Thoracic aorta (tissue), 2 donors: ENCODE measurements at regions not wholly inside any gene's neighbourhood (a gene's known extent, or its start where the extent isn't known, plus 50 kb on each side); places are given as distances from the start of the nearest gene placed in this dataset.
"Not testable (repeated sequence)": the region's sequence is repeated elsewhere in the genome, so short reads cannot be mapped to it uniquely, and the experiment has no call there.

Experiments
- ATAC-seq: fragments of 150-250 bp; one replicate; pipeline ENCODE4 v1.8.0; 2017; ENCODE audit warnings: low read depth; ENCODE audit not compliant: insufficient number of reproducible peaks, low FRiP score
- DNase-seq: peaks from one replicate; pipeline ENCODE4 v3.0.0-alpha.2; 2020; ENCODE audit warnings: low spot score
- H3K27ac ChIP-seq, 2 donors: fragments of 200-600 bp; sonication (generic); 1 replicate in 1 of 2; 2 replicates in 1 of 2; pipeline ENCODE4 v1.5.1; 2016; ENCODE audit warnings: mild to moderate bottlenecking in 2 of 2, moderate library complexity in 2 of 2
- H3K27me3 ChIP-seq: fragments of 200-600 bp; sonication (generic); replicated peaks from 2 replicates; pipeline ENCODE4 v1.6.0; 2016; ENCODE audit warnings: mild to moderate bottlenecking; ENCODE audit not compliant: insufficient read depth
- H3K36me3 ChIP-seq: fragments of 200-600 bp; sonication (generic); one replicate; pipeline ENCODE4 v1.5.1; 2016
- H3K4me1 ChIP-seq, 2 donors: fragments of 200-600 bp; sonication (generic); 1 replicate in 1 of 2; 2 replicates in 1 of 2; pipeline versions ENCODE4 v1.5.1 to v1.6.0; 2016; ENCODE audit warnings: low read depth in 2 of 2, mild to moderate bottlenecking in 1 of 2; ENCODE audit not compliant: control insufficient read depth in 1 of 2
- H3K4me3 ChIP-seq: fragments of 200-600 bp; sonication (generic); 2 replicates; pipeline ENCODE4 v1.5.1; 2016; ENCODE audit warnings: mild to moderate bottlenecking
- H3K9me3 ChIP-seq: fragments of 200-600 bp; sonication (generic); 2 replicates; pipeline ENCODE4 v1.5.1; 2016
- TF ChIP-seq, protein P1 (sequence below): fragments of 200-600 bp; sonication (generic); IDR thresholded peaks from one replicate; pipeline ENCODE4 v1.5.1; 2019; ENCODE audit warnings: antibody characterized with exemption

GRCh38 chr21:35162831-35163230 is 113.7 kb upstream of the RUNX1 start:
- TF ChIP-seq, protein P1, sequence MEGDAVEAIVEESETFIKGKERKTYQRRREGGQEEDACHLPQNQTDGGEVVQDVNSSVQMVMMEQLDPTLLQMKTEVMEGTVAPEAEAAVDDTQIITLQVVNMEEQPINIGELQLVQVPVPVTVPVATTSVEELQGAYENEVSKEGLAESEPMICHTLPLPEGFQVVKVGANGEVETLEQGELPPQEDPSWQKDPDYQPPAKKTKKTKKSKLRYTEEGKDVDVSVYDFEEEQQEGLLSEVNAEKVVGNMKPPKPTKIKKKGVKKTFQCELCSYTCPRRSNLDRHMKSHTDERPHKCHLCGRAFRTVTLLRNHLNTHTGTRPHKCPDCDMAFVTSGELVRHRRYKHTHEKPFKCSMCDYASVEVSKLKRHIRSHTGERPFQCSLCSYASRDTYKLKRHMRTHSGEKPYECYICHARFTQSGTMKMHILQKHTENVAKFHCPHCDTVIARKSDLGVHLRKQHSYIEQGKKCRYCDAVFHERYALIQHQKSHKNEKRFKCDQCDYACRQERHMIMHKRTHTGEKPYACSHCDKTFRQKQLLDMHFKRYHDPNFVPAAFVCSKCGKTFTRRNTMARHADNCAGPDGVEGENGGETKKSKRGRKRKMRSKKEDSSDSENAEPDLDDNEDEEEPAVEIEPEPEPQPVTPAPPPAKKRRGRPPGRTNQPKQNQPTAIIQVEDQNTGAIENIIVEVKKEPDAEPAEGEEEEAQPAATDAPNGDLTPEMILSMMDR: no peak
- no peak for DNase-seq
- H3K4me1 ChIP-seq: no peaks in the 10 kb centered on the region
- no peaks in the 10 kb centered on the region for H3K27me3 ChIP-seq
- no peaks in the 10 kb centered on the region for H3K9me3 ChIP-seq
- ATAC-seq: no peak
- H3K36me3 ChIP-seq: no peaks in the 10 kb centered on the region
- no peak overlapping the region for H3K4me3 ChIP-seq
- H3K27ac ChIP-seq: no peak overlapping the region

DNA sequence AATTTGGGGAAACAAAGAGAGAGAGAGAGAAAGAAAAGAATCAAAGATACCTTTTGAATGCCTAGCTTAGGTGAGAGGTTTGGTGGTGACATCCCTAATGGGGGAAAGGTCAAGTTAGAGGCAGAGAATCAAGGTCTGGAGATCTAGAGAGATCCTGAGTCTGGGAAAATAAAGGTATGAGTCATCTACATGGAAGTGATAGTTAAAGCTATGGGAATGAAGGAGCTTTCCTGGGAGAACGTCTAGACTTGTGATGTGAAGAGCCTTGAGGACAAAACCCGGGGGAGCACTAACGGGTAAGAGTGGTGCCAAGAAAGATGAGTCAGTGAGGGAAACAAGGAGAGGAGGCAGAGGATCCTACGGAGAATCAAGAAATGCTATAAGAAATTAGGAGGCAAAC is 110.8 kb upstream of the RUNX1 start:
- Histone ChIP-seq H3K27ac (no peak overlapping the region), H3K9me3 (no peaks in the 10 kb centered on the region), H3K4me1 (no peaks in the 10 kb centered on the region), H3K27me3 (no peaks in the 10 kb centered on the region), H3K4me3 (no peak overlapping the region), H3K36me3 (no peaks in the 10 kb centered on the region)
- no peak for ATAC-seq
- TF ChIP-seq, protein P1: no peak
- no peak for DNase-seq

GRCh38 chr21:35157374-35157773 is 108.3 kb upstream of the RUNX1 start:
- not testable (repeated sequence) for H3K27ac ChIP-seq, H3K4me3 ChIP-seq, H3K27me3 ChIP-seq, ATAC-seq, H3K36me3 ChIP-seq, H3K9me3 ChIP-seq, H3K4me1 ChIP-seq, DNase-seq

DNA sequence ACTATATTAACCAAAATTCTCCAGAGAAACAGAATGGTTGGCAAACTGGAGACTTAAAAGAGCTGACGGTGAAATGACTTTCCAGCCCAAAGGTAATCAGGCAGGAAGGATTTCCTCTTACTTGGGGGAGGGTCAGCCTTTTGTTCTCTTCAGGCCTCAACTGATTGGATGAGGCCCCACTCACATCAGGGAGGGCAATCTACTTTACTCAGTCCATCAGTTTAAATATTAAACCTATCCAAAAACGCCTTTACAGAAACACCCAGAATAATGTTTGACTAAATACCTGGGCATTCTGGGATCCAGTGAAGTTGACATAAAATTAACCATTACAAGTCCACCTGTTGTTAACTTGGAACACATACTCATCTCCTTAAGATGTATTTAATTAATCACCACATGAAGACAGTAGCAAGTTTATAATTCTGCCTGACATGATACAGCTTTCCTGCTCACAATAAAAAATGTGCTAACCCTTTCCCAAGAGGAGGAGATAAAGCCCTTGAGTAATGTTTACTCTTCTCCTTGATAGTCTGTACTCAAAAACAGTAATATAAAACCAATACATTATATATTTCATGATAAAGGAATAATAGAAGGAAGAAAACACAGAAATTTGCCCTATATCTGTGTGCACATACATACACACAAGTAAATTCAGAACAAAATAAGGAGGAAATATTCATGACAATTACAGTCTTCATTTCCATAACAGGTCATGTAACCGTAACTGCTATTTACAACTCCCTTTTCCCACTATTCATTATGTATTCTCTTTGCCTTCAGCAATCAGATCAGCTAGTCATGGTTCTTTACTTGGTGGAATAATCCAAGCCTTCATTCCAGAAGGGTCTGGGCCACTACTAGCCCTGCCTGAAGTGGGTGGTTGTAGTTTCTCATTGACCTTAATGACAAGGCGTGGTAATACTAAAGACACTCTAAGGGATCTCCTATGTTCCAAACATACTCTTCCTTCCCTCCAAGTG is 107.5 kb upstream of the RUNX1 start:
- no peaks in the 10 kb centered on the region for H3K36me3 ChIP-seq
- TF ChIP-seq, protein P1: no peak
- H3K4me1 ChIP-seq: no peaks in the 10 kb centered on the region
- DNase-seq: no peak
- no peak for ATAC-seq
- H3K27me3 ChIP-seq: no peaks in the 10 kb centered on the region
- no peak overlapping the region for H3K27ac ChIP-seq
- H3K4me3 ChIP-seq: no peak overlapping the region
- no peaks in the 10 kb centered on the region for H3K9me3 ChIP-seq

- H3K4me1 ChIP-seq: no peaks in the 10 kb centered on the region
- ATAC-seq: no peak
- no peak for DNase-seq
- H3K4me3 ChIP-seq: no peak overlapping the region
- no peak overlapping the region for H3K27ac ChIP-seq
- H3K27me3 ChIP-seq: no peaks in the 10 kb centered on the region
- TF ChIP-seq, protein P1: no peak
- no peaks in the 10 kb centered on the region for H3K36me3 ChIP-seq
- H3K9me3 ChIP-seq: no peaks in the 10 kb centered on the region
Observed at GRCh38 chr21:35154788-35155187, 105.7 kb upstream of the RUNX1 start.
